Anterior cingulate cortex (tissue), 58 donors: ENCODE measurements at regions not wholly inside any gene's neighbourhood (a gene's known extent, or its start where the extent isn't known, plus 50 kb on each side); places are given as distances from the start of the nearest gene placed in this dataset.
A peak's percentile ranks its signal among the peaks of the same experiment; 100 is the strongest.

ENCODE experiments used
- DNase-seq, 58 donors: peaks; one replicate each; lab custom pipeline; 2025; lab: John Stamatoyannopoulos, UW

DNA sequence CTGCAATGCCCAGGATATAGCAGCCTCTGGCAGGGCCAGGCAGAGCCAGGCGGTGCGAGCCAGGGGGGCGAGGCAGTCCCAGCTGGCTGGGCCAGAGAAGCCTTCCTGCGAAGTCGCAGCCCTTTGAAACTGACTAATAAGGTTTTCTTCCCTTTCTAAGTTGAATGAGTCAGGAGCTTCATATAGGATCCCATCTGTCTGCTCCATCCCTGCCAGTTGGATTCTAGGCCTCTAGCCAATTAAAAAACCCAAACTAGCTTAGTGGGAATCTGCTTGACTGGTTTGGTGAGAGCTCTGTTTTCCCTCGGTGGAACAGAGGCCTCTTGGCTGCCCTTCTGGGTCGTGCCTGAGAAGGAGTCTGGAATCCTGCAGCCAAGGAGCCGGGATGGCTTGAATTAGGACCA lies 70.1 kb upstream of the RAPGEF1 start:
- peak in 18 of 58 donors; percentile 3 to 75 (median 15) for DNase-seq

DNA sequence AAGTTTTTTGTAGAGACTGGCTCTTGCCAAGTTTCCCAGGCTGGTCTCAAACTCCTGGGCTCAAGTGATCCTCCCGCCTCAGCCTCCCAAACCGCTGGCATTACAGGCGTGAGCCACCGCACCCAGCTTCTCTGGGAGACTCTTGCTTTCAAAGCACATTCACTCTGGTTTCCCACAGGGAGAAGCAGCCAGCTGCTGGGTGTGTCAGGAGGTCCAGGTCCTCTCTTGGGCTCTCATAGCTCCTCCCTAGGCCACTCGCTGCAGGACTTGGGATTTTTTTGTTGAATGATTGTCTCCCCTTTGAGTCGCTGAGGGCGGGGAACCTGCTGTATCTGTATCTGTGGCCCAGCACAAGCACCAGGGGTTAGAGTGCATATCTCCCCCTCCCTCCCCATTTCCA lies 68.4 kb upstream of the RAPGEF1 start:
- DNase-seq, result no peak

DNA sequence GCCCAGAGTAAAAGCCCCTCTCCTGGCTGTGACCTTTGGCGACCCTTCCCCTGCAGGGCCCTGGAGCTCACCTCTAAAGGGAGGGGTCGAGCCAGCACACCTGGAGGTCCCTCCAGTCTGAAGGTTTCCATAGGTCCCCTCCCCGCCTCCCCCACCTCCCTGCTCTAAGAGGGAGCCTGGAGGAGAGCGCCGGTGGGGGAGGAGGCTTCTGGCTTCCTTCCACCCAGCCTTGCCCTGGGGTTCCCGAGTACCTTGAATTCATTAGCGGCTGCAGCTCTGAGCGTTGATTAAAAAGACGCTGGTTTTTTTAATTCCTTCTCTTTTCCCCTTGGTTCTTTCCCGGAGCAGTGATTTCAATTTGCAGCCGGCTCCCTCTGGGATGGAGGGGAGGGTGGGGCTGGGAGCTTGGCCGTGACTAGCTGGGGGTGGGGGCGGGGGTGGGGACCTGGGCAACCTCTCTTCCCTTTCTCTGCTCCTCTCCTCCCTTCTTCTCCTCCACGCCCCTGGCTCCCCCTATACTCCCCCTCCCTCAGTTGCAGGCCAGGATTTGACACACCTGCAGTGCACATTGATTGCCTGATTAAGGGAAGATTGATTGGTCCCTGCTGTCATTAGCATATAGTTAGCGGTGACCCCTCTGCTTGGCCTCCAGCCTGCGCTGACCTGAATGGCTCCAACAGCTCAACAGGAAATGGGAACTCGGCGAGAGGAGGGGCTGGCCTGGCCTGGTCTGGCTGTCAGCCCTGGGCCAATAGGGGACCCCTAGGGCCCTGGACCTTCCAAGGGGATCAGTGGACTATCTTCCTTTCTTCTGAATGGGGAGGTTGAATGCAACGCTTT lies 67.5 kb upstream of the RAPGEF1 start:
- DNase-seq, result no peak

DNA sequence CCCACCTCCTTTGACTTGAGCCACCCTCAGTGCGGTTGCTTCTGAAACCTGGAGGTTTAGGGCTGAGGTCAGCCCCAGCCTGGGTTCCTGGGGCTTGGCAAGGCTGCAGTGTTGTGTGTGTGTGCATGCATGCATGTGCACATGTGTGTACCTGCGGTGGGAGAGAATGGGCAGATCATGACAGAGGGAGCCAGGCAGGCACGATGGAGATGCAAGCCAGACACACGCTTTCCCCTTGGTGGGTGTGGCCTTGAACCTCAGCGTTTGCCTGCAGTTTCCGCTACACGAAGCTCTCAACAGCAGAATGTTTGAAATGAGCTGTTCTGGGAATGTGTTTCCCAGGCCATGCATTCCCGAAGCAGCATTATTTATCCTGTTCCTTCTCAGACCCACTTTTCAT lies 65.9 kb upstream of the RAPGEF1 start:
- peak in 1 of 58 donors; percentile 13 for DNase-seq

DNA sequence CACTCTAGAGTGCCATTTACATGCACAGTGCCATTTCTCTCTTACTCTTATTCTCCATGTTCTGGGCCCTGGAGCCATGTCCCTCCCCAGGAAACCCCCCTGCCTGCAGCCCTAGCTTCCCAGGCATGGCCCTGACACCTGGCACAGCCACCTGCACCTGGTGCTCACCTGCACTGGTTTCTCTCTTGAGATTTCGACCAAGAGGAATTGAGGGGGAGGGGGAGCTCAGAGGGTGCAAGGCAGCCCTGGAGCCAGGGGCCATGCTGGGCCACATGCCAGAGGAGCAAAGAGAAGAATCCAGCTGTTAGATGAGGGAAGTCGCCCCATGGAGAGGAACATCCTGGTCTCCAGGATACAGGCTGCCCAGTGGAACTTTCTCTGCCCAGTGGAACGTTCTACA lies 65.0 kb upstream of the RAPGEF1 start:
- DNase-seq, result no peak

DNA sequence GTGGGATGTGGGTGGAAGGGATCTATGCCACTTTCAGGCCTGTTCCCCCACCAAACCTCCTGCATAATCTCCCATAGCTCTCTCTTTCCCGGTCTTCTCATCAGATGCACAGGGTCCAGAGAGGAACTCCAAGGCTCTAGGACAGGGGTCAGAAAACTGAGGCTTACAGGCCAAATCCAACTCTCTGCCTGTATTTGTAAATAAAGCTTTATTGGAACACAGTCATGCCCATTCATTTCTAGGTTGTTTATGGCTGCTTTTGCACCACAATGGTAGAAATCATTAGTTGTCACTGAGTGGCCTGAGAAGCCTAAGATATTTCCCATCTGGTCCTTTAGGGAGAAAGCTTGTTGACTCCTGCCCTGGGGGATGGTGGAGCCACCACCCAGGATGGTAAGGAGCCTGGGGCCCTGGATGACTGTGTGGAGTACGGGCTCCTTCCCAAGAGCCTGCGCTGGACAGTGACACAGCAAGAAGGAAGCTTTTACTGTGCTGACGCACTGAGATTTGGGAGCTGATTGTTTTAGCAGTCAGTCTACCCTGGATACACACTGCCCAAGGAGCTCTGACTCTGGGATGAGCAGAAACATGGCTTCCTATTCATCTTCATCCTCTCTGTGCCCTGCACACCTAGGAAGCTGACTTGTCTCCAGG lies 64.0 kb upstream of the RAPGEF1 start:
- DNase-seq, result no peak

DNA sequence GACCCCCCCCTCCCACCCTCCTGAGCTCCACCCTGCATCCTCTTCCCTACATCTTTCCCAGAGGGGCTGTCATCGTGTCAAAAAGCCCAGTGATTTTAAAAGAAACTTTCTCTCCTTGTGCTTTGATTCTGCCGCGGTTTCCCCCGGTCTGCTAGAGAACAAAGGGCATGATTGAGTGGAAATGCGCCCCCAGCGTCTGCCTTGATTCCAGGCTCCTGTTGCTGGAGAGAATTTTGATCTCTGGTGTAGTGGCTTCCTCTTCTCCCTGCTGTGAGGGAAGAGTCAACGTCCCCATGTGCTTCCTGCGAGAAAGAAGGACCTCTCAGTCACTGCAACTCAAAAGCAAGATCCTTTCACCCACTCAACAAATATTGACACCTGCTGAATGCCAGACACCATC lies 61.9 kb upstream of the RAPGEF1 start:
- no peak for DNase-seq

DNA sequence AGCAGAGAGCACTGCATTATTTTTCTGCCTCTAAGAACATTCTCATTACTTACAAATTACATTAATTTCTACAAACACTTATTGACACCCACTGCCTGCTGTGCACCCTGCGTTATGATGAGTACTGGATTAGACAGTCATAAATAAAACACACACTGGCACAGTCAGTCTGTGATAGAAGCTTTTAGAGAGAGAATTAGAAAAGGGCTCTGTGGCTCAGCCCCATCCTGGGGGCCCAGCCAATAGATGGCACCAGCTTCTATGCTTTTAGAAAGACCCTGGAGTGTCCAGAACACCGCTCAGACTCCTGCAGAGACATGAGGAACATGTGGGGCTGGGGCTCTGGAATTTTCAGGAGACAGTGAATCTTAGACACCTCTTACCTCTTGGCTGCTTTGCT lies 61.0 kb upstream of the RAPGEF1 start:
- DNase-seq, result no peak

DNA sequence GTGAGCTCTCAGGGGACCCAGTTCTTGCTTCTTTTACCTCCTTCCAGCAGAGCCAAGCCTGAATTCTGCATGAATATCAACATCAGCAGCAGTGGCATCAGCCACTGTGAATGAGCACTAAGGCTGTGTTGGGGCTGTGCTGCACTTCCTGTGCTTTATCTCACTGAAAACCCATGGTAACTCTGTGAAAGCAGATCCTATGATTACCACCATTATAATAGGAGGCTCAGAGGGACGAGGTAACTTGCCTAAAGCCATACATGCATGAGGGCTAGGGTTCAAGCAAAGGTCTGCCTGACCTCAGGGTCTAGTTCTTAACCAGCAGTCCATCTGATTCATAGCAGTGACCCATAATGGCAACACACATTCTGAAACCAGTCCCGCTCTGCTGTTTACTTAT lies 60.5 kb upstream of the RAPGEF1 start:
- DNase-seq, result no peak

DNA sequence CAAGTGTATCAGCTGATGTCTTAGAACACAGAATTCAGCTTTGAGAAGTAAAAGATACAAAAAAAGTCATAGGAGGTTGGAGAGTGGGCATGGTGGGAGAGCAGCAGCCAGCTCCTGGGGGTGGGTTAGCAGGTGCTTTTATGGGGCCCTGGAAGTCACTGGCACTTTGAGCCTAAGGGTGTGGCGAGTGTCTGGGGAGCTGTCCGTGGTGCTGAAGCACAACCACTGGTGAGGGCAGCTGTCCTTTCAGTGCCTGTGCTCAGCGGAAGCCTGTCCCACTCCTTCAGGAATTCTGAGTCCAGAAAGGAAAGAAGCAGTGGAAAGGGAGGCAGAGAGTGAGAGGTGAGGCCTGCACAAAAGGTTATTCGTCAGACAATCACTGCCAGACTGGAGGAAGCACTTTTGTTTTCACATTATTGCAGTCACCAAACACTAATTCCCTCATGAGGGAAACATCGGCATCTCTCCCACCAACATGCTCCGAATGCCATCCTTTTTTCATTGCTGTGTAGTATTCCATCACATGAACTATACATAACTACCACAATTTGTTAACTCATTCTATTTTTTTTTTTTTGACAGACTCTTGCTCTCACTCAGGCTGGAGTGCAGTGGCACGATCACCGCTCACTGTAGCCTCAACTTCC lies 59.4 kb upstream of the RAPGEF1 start:
- DNase-seq, result peak in 11 of 58 donors; percentile 2 to 51 (median 11)

DNA sequence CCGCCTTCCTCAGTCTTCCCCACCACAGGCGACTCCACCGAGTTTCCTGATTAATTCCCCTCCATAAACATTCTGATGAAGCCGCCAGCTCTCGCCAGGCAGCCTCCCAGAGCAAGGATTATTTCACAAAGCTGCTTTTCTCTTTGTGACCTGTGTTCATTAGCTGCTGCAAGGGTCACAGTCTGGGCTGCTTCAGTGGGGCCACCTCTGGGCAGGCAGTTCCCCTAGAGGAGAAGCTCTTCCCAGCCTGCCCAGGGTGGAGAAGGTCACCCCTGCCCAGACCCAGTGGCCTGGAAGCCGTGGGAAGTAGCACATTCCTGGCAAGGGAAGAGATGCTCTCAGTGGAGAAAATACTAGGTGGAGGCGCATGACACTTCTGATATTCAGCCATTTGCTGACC lies 58.4 kb upstream of the RAPGEF1 start:
- no peak for DNase-seq

DNA sequence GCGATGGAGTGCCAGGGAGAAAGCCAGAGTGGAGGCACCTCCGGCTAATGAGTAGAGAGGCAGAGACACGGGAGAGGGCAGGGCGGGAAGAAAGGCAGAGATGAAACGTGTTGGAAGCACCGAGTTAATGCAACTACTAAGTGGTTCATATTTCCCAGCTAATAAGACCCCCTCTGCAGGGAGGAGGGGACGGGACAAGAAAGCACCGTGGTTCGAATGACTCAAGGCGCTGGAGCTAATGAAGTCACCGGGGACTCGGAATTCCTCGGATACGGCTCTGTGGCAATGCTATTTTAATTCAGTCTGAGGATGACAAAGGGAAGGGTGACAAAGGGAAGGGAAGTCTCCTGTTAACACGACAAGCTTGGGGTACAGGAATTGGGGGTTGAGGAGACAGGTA lies 54.5 kb upstream of the RAPGEF1 start:
- no peak for DNase-seq

DNA sequence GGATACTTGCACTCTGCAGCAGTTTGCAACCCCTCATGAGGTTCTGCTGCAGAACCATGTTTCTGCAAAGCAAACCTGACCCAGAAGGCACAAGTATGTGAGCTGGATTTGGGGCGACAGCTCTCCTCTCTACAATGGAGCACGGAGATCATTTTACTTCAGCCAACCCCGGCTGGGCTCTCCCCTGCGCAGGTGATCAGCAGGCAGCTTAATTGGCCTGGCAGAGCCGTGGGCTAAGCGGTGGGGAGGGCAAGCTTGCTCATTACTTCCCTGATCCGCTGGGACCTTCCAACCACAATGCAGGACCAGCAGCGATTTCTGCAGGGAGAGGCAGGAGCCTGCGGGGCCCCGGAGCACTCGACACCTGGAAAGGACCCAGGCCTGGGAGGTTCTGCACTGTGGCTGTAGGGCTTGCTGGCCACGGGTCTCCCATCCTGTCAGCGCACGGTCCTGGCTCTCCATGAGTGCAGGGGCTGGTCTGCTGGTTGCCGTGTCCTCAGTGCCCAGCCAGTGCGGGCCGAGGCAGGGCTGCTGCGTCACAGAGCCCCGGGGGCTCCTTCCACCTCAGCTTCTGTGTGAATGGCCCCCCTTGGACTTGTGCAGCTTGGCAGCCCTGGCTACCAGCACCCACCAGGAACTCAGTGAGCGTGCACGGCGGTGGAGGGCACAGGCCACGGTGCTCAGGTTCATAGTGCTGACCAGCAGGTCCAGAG lies 51.8 kb upstream of the RAPGEF1 start:
- DNase-seq, result no peak
